Keratinocyte (primary cell): ENCODE measurements at regions not wholly inside any gene's neighbourhood (a gene's known extent, or its start where the extent isn't known, plus 50 kb on each side); places are given as distances from the start of the nearest gene placed in this dataset.

Experiments
- DNase-seq: peaks from one replicate; pipeline ENCODE4 v3.0.0-alpha.2; 2011; ENCODE audit warnings: low read depth, missing footprints, low spot score
- FAIRE-seq: peaks from 2 replicates; lab custom pipeline; 2011; peaks lifted over from hg19 to GRCh38; lab: Jason Lieb, UNC
- H2AFZ ChIP-seq: 2 replicates; pipeline ENCODE4 v1.6.0; 2012; ENCODE audit warnings: low read length, control low read depth, inconsistent platforms; ENCODE audit not compliant: control insufficient read depth
- H3K27ac ChIP-seq: 2 replicates; pipeline ENCODE4 v1.5.1; 2011; ENCODE audit warnings: low read length; ENCODE audit not compliant: control insufficient read depth, insufficient read depth
- H3K27me3 ChIP-seq: 3 replicates; pipeline ENCODE4 v1.6.0; 2011; ENCODE audit warnings: low read length; ENCODE audit not compliant: control insufficient read depth, insufficient read depth; ENCODE audit errors: extremely low read depth
- H3K36me3 ChIP-seq, 2 experiments: 2 replicates in 1 of 2; 3 replicates in 1 of 2; pipeline ENCODE4 v1.5.1; 2011; ENCODE audit warnings: low read length in 2 of 2, mild to moderate bottlenecking in 1 of 2; ENCODE audit not compliant: control insufficient read depth in 2 of 2, insufficient read depth in 2 of 2; ENCODE audit errors: extremely low read depth in 1 of 2
- H3K4me1 ChIP-seq: 3 replicates; pipeline ENCODE4 v1.5.1; 2011; ENCODE audit warnings: low read length; ENCODE audit not compliant: control insufficient read depth, insufficient read depth; ENCODE audit errors: extremely low read depth
- H3K4me2 ChIP-seq: 3 replicates; pipeline ENCODE4 v1.6.0; 2011; ENCODE audit warnings: low read depth, low read length; ENCODE audit not compliant: control insufficient read depth, insufficient read depth; ENCODE audit errors: extremely low read depth
- H3K4me3 ChIP-seq, 3 experiments: fragments of 200-600 bp in 1 of 3; sonication (generic) in 1 of 3; 2 replicates in 2 of 3; 3 replicates in 1 of 3; pipeline ENCODE4 v1.5.1; 2011 to 2016; ENCODE audit warnings: low read length in 3 of 3, mild to moderate bottlenecking in 3 of 3, control low read depth in 2 of 3, inconsistent platforms in 1 of 3, low read depth in 1 of 3, mixed read lengths in 1 of 3, mixed run types in 1 of 3, moderate library complexity in 1 of 3; ENCODE audit not compliant: control insufficient read depth in 2 of 3, insufficient read depth in 2 of 3; ENCODE audit errors: extremely low read depth in 1 of 3
- H3K79me2 ChIP-seq: 2 replicates; pipeline ENCODE4 v1.6.0; 2012; ENCODE audit warnings: low read length; ENCODE audit not compliant: control insufficient read depth, insufficient read depth
- H3K9ac ChIP-seq: 3 replicates; pipeline ENCODE4 v1.6.0; 2011; ENCODE audit warnings: low read length; ENCODE audit not compliant: control insufficient read depth, insufficient read depth; ENCODE audit errors: extremely low read depth
- H3K9me1 ChIP-seq: 3 replicates; pipeline ENCODE4 v1.6.0; 2011; ENCODE audit warnings: low read length; ENCODE audit not compliant: control insufficient read depth, insufficient read depth; ENCODE audit errors: extremely low read depth
- H3K9me3 ChIP-seq: 2 replicates; pipeline ENCODE4 v1.5.1; 2012; ENCODE audit warnings: low read depth, low read length; ENCODE audit not compliant: control insufficient read depth
- H4K20me1 ChIP-seq: 3 replicates; pipeline ENCODE4 v1.6.0; 2011; ENCODE audit warnings: low read length; ENCODE audit not compliant: control insufficient read depth, insufficient read depth; ENCODE audit errors: extremely low read depth
- EZH2 ChIP-seq: IDR thresholded peaks from one replicate; pipeline ENCODE4 v1.6.1; 2012; ENCODE audit warnings: inconsistent platforms, mild to moderate bottlenecking, low read length, moderate library complexity
- dilution Hi-C: fragments of 300-500 bp; cut with MboI; formaldehyde crosslinking; loops from one replicate; pipeline ENCODE4 v1.7.0; 2020; ENCODE audit warnings: low sequenced_read_pairs; ENCODE audit not compliant: extremely low pct_ligation_motif_present
- TF ChIP-seq, protein P1 (sequence below), 3 experiments: IDR thresholded peaks in 1 of 3; conservative IDR thresholded peaks in 1 of 3; optimal IDR thresholded peaks in 1 of 3; 2 replicates in 2 of 3; 3 replicates in 1 of 3; pipeline versions ENCODE3 to v1.5.1; 2011; ENCODE audit warnings: low read length in 3 of 3, mild to moderate bottlenecking in 3 of 3, moderate library complexity in 2 of 3, control low read depth in 1 of 3, inconsistent platforms in 1 of 3; ENCODE audit not compliant: insufficient read depth in 2 of 3; ENCODE audit errors: extremely low read depth in 1 of 3

DNA sequence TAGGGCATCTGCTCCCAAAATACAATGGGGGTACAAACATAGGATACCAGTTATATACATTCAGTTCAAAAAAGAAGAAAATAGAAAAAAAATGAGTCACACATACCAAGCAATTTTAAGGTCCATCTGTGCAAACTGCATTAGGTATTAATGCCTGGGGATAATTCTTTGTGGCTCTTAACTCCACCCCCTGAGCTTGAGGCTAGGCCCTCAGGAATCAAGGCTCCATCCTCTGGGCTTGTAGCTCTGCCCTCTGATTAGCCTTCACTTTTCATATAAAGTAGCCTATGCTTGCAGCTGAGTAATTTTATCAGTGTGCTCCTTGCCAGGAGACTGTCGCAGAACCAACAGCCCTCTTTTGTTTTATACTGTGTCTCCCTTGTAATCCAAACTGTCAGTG, 69.9 kb upstream of the BACE2 start:
- Histone ChIP-seq H3K27ac (no peak overlapping the region), H3K27me3 (no peaks in the 10 kb centered on the region), H3K36me3 (no peaks in the 10 kb centered on the region), H3K4me1 (peaks cover 3% of the 10 kb centered on the region), H3K9ac (no peak overlapping the region), H3K9me1 (no peaks in the 10 kb centered on the region), H3K4me2 (no peak overlapping the region), H3K4me3 (no peak overlapping the region), H2AFZ (no peak overlapping the region), H4K20me1 (no peaks in the 10 kb centered on the region), H3K9me3 (peaks cover 2% of the 10 kb centered on the region), H3K79me2 (no peaks in the 10 kb centered on the region)
- TF ChIP-seq, protein P1, sequence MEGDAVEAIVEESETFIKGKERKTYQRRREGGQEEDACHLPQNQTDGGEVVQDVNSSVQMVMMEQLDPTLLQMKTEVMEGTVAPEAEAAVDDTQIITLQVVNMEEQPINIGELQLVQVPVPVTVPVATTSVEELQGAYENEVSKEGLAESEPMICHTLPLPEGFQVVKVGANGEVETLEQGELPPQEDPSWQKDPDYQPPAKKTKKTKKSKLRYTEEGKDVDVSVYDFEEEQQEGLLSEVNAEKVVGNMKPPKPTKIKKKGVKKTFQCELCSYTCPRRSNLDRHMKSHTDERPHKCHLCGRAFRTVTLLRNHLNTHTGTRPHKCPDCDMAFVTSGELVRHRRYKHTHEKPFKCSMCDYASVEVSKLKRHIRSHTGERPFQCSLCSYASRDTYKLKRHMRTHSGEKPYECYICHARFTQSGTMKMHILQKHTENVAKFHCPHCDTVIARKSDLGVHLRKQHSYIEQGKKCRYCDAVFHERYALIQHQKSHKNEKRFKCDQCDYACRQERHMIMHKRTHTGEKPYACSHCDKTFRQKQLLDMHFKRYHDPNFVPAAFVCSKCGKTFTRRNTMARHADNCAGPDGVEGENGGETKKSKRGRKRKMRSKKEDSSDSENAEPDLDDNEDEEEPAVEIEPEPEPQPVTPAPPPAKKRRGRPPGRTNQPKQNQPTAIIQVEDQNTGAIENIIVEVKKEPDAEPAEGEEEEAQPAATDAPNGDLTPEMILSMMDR (optimal IDR thresholded peaks at IDR 0.05 in 1 of 3, IDR thresholded peaks at IDR 0.05 in 1 of 3, conservative IDR thresholded peaks at IDR 0.05 in 1 of 3; ENCODE audit: extremely low read depth in 1 of 3, insufficient read depth in 2 of 3, low read length in 3 of 3), result no peak
- TF ChIP-seq EZH2, result no peak
- dilution Hi-C loops, result no loop called here
- FAIRE-seq (no peak), DNase-seq (no peak)

GRCh38 chr21:41098481-41099042, 69.4 kb upstream of the BACE2 start:
- dilution Hi-C loops, result no loop called here
- DNase-seq, result no peak

More at GRCh38 chr21:41098481-41099042, 69.4 kb upstream of the BACE2 start:
- FAIRE-seq, result no peak
- H3K9me3 ChIP-seq, result peaks cover 2% of the 10 kb centered on the region
- no peaks in the 10 kb centered on the region for H3K36me3 ChIP-seq
- no peak overlapping the region for H3K4me2 ChIP-seq
- no peaks in the 10 kb centered on the region for H3K9me1 ChIP-seq
- H3K4me1 ChIP-seq, result peaks cover 3% of the 10 kb centered on the region
- no peaks in the 10 kb centered on the region for H3K27me3 ChIP-seq
- no peak overlapping the region for H3K27ac ChIP-seq
- H3K4me3 ChIP-seq, result no peak overlapping the region
- H3K9ac ChIP-seq, result no peak overlapping the region
- H3K79me2 ChIP-seq, result no peaks in the 10 kb centered on the region
- no peaks in the 10 kb centered on the region for H4K20me1 ChIP-seq
- H2AFZ ChIP-seq, result no peak overlapping the region
- TF ChIP-seq, protein P1 (optimal IDR thresholded peaks at IDR 0.05 in 1 of 3, IDR thresholded peaks at IDR 0.05 in 1 of 3, conservative IDR thresholded peaks at IDR 0.05 in 1 of 3; ENCODE audit: extremely low read depth in 1 of 3, insufficient read depth in 2 of 3, low read length in 3 of 3), result no peak
- TF ChIP-seq EZH2, result no peak
